Activated naive CD8-positive, alpha-beta T cell treated with anti-CD3 and anti-CD28 coated beads, Interleukin-2, amount 10 ng/mL, durations not matched to agents 7 days and 5 days (primary cell): ENCODE measurements at regions not wholly inside any gene's neighbourhood (a gene's known extent, or its start where the extent isn't known, plus 50 kb on each side); places are given as distances from the start of the nearest gene placed in this dataset.
"Not testable (repeated sequence)": the region's sequence is repeated elsewhere in the genome, so short reads cannot be mapped to it uniquely, and the experiment has no call there.

Experiments
- ATAC-seq: fragments of 150-1000 bp; cut with Tn5 transposase; one replicate; pipeline ENCODE4 v1.10.0; 2021; ENCODE audit warnings: low read depth, moderate library complexity
- POLR2A ChIA-PET: fragments of 350-600 bp; sonication (Branson Sonifier 250); formaldehyde crosslinking; loops from one replicate; lab custom pipeline; 2021; ENCODE audit warnings: antibody characterized with exemption; lab: Charles Lee
- DNase-seq: peaks from one replicate; pipeline ENCODE4 v3.0.0; 2021
- H3K27ac Mint-ChIP-seq: one replicate; pipeline ENCODE4 v1.8.0; 2022; ENCODE audit warnings: mild to moderate bottlenecking, mixed read lengths
- H3K27me3 Mint-ChIP-seq: one replicate; pipeline ENCODE4 v1.8.0; 2022; ENCODE audit warnings: mild to moderate bottlenecking, moderate library complexity, mixed read lengths
- H3K36me3 Mint-ChIP-seq: one replicate; pipeline ENCODE4 v1.8.0; 2021; ENCODE audit warnings: mild to moderate bottlenecking, mixed read lengths
- H3K4me1 Mint-ChIP-seq: one replicate; pipeline ENCODE4 v1.8.0; 2021; ENCODE audit warnings: mixed read lengths
- H3K4me3 Mint-ChIP-seq: one replicate; pipeline ENCODE4 v1.8.0; 2022; ENCODE audit warnings: mild to moderate bottlenecking, moderate library complexity, mixed read lengths
- H3K9me3 Mint-ChIP-seq: one replicate; pipeline ENCODE4 v1.8.0; 2021; ENCODE audit warnings: mixed read lengths

GRCh38 chr18:59038295-59039039, 101.2 kb upstream of the SEC11C start:
- POLR2A ChIA-PET: no interaction called here
- peaks cover 3% of the 10 kb centered on the region for H3K27me3 Mint-ChIP-seq
- H3K27ac Mint-ChIP-seq: no peak overlapping the region
- H3K36me3 Mint-ChIP-seq: no peaks in the 10 kb centered on the region
- no peak for ATAC-seq
- peaks cover 2% of the 10 kb centered on the region for H3K4me1 Mint-ChIP-seq
- H3K4me3 Mint-ChIP-seq: no peak overlapping the region
- DNase-seq: no peak
- H3K9me3 Mint-ChIP-seq: no peaks in the 10 kb centered on the region

- H3K36me3 Mint-ChIP-seq, H3K4me1 Mint-ChIP-seq, H3K4me3 Mint-ChIP-seq, ATAC-seq, POLR2A ChIA-PET, H3K27ac Mint-ChIP-seq, H3K9me3 Mint-ChIP-seq, DNase-seq, H3K27me3 Mint-ChIP-seq: not testable (repeated sequence)
Measured at GRCh38 chr18:59039040-59039320, 100.7 kb upstream of the SEC11C start.

GRCh38 chr18:59039449-59039848, 100.2 kb upstream of the SEC11C start:
- Mint-ChIP-seq H3K4me3 (no peak overlapping the region), H3K27ac (no peak overlapping the region), H3K27me3 (peaks cover 7% of the 10 kb centered on the region), H3K36me3 (no peaks in the 10 kb centered on the region), H3K4me1 (peaks cover 2% of the 10 kb centered on the region), H3K9me3 (no peaks in the 10 kb centered on the region)
- DNase-seq (no peak), ATAC-seq (no peak)
- POLR2A ChIA-PET: no interaction called here

GRCh38 chr18:59040770-59041148, 98.9 kb upstream of the SEC11C start:
- no peaks in the 10 kb centered on the region for H3K36me3 Mint-ChIP-seq
- DNase-seq: no peak
- H3K4me1 Mint-ChIP-seq: peaks cover 2% of the 10 kb centered on the region
- no peak overlapping the region for H3K27ac Mint-ChIP-seq
- no peak overlapping the region for H3K4me3 Mint-ChIP-seq
- peaks cover 5% of the 10 kb centered on the region for H3K27me3 Mint-ChIP-seq
- no peak for ATAC-seq
- H3K9me3 Mint-ChIP-seq: no peaks in the 10 kb centered on the region
- POLR2A ChIA-PET: no interaction called here

GRCh38 chr18:59041296-59041695, 98.4 kb upstream of the SEC11C start:
- POLR2A ChIA-PET: no interaction called here
- no peak overlapping the region for H3K27ac Mint-ChIP-seq
- ATAC-seq (no peak), DNase-seq (no peak)
- no peaks in the 10 kb centered on the region for H3K9me3 Mint-ChIP-seq
- peaks cover 5% of the 10 kb centered on the region for H3K27me3 Mint-ChIP-seq
- H3K4me1 Mint-ChIP-seq: peaks cover 2% of the 10 kb centered on the region
- H3K4me3 Mint-ChIP-seq: no peak overlapping the region
- H3K36me3 Mint-ChIP-seq: no peaks in the 10 kb centered on the region

GRCh38 chr18:59041819-59042815, 97.6 kb upstream of the SEC11C start:
- Mint-ChIP-seq H3K4me3 (no peak overlapping the region), H3K36me3 (no peaks in the 10 kb centered on the region), H3K27me3 (peaks cover 5% of the 10 kb centered on the region), H3K4me1 (peaks cover 2% of the 10 kb centered on the region), H3K9me3 (no peaks in the 10 kb centered on the region), H3K27ac (no peak overlapping the region)
- DNase-seq (no peak), ATAC-seq (no peak)
- POLR2A ChIA-PET: no interaction called here

GRCh38 chr18:59044855-59045254, 94.8 kb upstream of the SEC11C start:
- ATAC-seq: no peak
- Mint-ChIP-seq H3K36me3 (no peaks in the 10 kb centered on the region), H3K4me1 (no peaks in the 10 kb centered on the region), H3K27me3 (peaks cover 13% of the 10 kb centered on the region), H3K9me3 (no peaks in the 10 kb centered on the region), H3K27ac (no peak overlapping the region), H3K4me3 (no peak overlapping the region)
- POLR2A ChIA-PET: no interaction called here
- no peak for DNase-seq

GRCh38 chr18:59047321-59048047, 92.2 kb upstream of the SEC11C start:
- Mint-ChIP-seq H3K4me3 (no peak overlapping the region), H3K4me1 (no peaks in the 10 kb centered on the region), H3K27ac (no peak overlapping the region), H3K36me3 (no peaks in the 10 kb centered on the region), H3K27me3 (peaks cover 11% of the 10 kb centered on the region), H3K9me3 (no peaks in the 10 kb centered on the region)
- no peak for ATAC-seq
- no peak for DNase-seq
- POLR2A ChIA-PET: no interaction called here

GRCh38 chr18:59048048-59048363, 91.7 kb upstream of the SEC11C start:
- Mint-ChIP-seq H3K9me3 (no peaks in the 10 kb centered on the region), H3K4me1 (no peaks in the 10 kb centered on the region), H3K27ac (no peak overlapping the region), H3K27me3 (peaks cover 11% of the 10 kb centered on the region), H3K36me3 (no peaks in the 10 kb centered on the region), H3K4me3 (no peak overlapping the region)
- POLR2A ChIA-PET: no interaction called here
- ATAC-seq (no peak), DNase-seq (no peak)

GRCh38 chr18:59048378-59048777, 91.3 kb upstream of the SEC11C start:
- Mint-ChIP-seq H3K36me3 (no peaks in the 10 kb centered on the region), H3K9me3 (no peaks in the 10 kb centered on the region), H3K27ac (no peak overlapping the region), H3K4me3 (no peak overlapping the region), H3K27me3 (peaks cover 11% of the 10 kb centered on the region), H3K4me1 (no peaks in the 10 kb centered on the region)
- POLR2A ChIA-PET: no interaction called here
- DNase-seq: no peak
- ATAC-seq: no peak

GRCh38 chr18:59049721-59050660, 89.7 kb upstream of the SEC11C start:
- DNase-seq: no peak
- Mint-ChIP-seq H3K4me1 (no peaks in the 10 kb centered on the region), H3K36me3 (no peaks in the 10 kb centered on the region), H3K27ac (no peak overlapping the region), H3K4me3 (no peak overlapping the region), H3K9me3 (no peaks in the 10 kb centered on the region), H3K27me3 (peaks cover 7% of the 10 kb centered on the region)
- POLR2A ChIA-PET: no interaction called here
- ATAC-seq: no peak

GRCh38 chr18:59050661-59051057, 89.0 kb upstream of the SEC11C start:
- Mint-ChIP-seq H3K27ac (no peak overlapping the region), H3K36me3 (no peaks in the 10 kb centered on the region), H3K4me3 (no peak overlapping the region), H3K27me3 (peaks cover 7% of the 10 kb centered on the region), H3K9me3 (no peaks in the 10 kb centered on the region), H3K4me1 (no peaks in the 10 kb centered on the region)
- POLR2A ChIA-PET: no interaction called here
- ATAC-seq: no peak
- no peak for DNase-seq
